WTC11 (cell line): ENCODE measurements at regions not wholly inside any gene's neighbourhood (a gene's known extent, or its start where the extent isn't known, plus 50 kb on each side); places are given as distances from the start of the nearest gene placed in this dataset.

ENCODE experiments used
- ATAC-seq: fragments of 200-7000 bp; cut with Tn5 transposase; 2 replicates; pipeline ENCODE4 v1.10.0; 2021; ENCODE audit warnings: mild to moderate bottlenecking, moderate library complexity
- CTCF ChIA-PET: fragments of 300-600 bp; sonication (Branson Sonifier 250); formaldehyde crosslinking; loops from one replicate; lab custom pipeline; 2021; ENCODE audit warnings: antibody characterized with exemption; lab: Charles Lee
- POLR2A ChIA-PET: fragments of 350-600 bp; sonication (Branson Sonifier 250); formaldehyde crosslinking; loops from one replicate; lab custom pipeline; 2021; ENCODE audit warnings: antibody characterized with exemption; lab: Charles Lee
- DNase-seq: peaks from one replicate; pipeline ENCODE4 v3.0.0; 2021; ENCODE audit warnings: low spot score
- H3K27ac Mint-ChIP-seq: 2 replicates; pipeline ENCODE4 v1.8.0; 2021; ENCODE audit warnings: mixed read lengths
- H3K27me3 Mint-ChIP-seq: 2 replicates; pipeline ENCODE4 v1.8.0; 2021; ENCODE audit warnings: low read depth, mild to moderate bottlenecking, moderate library complexity, mixed read lengths
- H3K36me3 Mint-ChIP-seq: 2 replicates; pipeline ENCODE4 v1.8.0; 2021; ENCODE audit warnings: mixed read lengths
- H3K4me1 Mint-ChIP-seq: 2 replicates; pipeline ENCODE4 v1.8.0; 2022; ENCODE audit warnings: mixed read lengths
- H3K4me3 Mint-ChIP-seq: 2 replicates; pipeline ENCODE4 v1.8.0; 2021; ENCODE audit warnings: mild to moderate bottlenecking, moderate library complexity, mixed read lengths
- H3K9me3 Mint-ChIP-seq: 2 replicates; pipeline ENCODE4 v1.8.0; 2021; ENCODE audit warnings: mixed read lengths
- EMX1 ChIP-seq: fragments of 250-450 bp; sonication (Bioruptor Pico); IDR thresholded peaks from 2 replicates; pipeline ENCODE4 v1.8.0; 2021; ENCODE audit warnings: mild to moderate bottlenecking
- ETV6 ChIP-seq: sonication (generic); formaldehyde crosslinking; IDR thresholded peaks from 2 replicates; pipeline ENCODE4 v1.8.1; 2022; ENCODE audit warnings: mild to moderate bottlenecking, missing genetic modification reagents
- FOXJ3 ChIP-seq: sonication (generic); formaldehyde crosslinking; IDR thresholded peaks from 2 replicates; pipeline ENCODE4 v1.9.0; 2021; ENCODE audit warnings: missing genetic modification reagents, mild to moderate bottlenecking, borderline replicate concordance
- FOXP1 ChIP-seq: sonication (generic); formaldehyde crosslinking; IDR thresholded peaks from 2 replicates; pipeline ENCODE4 v1.8.0; 2022; ENCODE audit warnings: missing genetic modification reagents, mild to moderate bottlenecking, moderate library complexity, borderline replicate concordance
- FOXP4 ChIP-seq: sonication (generic); formaldehyde crosslinking; IDR thresholded peaks from 2 replicates; pipeline ENCODE4 v1.8.0; 2022; ENCODE audit warnings: mild to moderate bottlenecking, missing genetic modification reagents
- IRF1 ChIP-seq: sonication (generic); formaldehyde crosslinking; IDR thresholded peaks from 2 replicates; pipeline ENCODE4 v1.8.0; 2023; ENCODE audit warnings: missing genetic modification reagents
- MXD4 ChIP-seq: fragments of 250-450 bp; sonication (Bioruptor Pico); IDR thresholded peaks from 2 replicates; pipeline ENCODE4 v1.8.0; 2021; ENCODE audit warnings: mild to moderate bottlenecking, moderate library complexity, borderline replicate concordance
- NFYB ChIP-seq: sonication (generic); formaldehyde crosslinking; conservative IDR thresholded peaks from 2 replicates; pipeline ENCODE4 v1.8.0; 2022; ENCODE audit warnings: low read depth, missing genetic modification reagents
- NR1H2 ChIP-seq: sonication (generic); formaldehyde crosslinking; IDR thresholded peaks from 2 replicates; pipeline ENCODE4 v1.9.0; 2021; ENCODE audit warnings: mild to moderate bottlenecking, moderate library complexity, missing genetic modification reagents
- NR2C2 ChIP-seq: sonication (generic); formaldehyde crosslinking; IDR thresholded peaks from 2 replicates; pipeline ENCODE4 v1.8.0; 2022; ENCODE audit warnings: mild to moderate bottlenecking, missing genetic modification reagents
- SMAD4 ChIP-seq: sonication (generic); formaldehyde crosslinking; IDR thresholded peaks from 2 replicates; pipeline ENCODE4 v1.8.0; 2022; ENCODE audit warnings: mild to moderate bottlenecking, missing genetic modification reagents
- TEAD4 ChIP-seq: sonication (generic); formaldehyde crosslinking; IDR thresholded peaks from 2 replicates; pipeline ENCODE4 v1.8.0; 2022; ENCODE audit warnings: mild to moderate bottlenecking, missing genetic modification reagents
- ZBTB21 ChIP-seq: sonication (generic); formaldehyde crosslinking; IDR thresholded peaks from 2 replicates; pipeline ENCODE4 v1.8.1; 2023; ENCODE audit warnings: mild to moderate bottlenecking, missing genetic modification reagents, borderline replicate concordance
- TF ChIP-seq, protein P1 (sequence below): sonication (generic); formaldehyde crosslinking; IDR thresholded peaks from 2 replicates; pipeline ENCODE4 v1.8.1; 2022; ENCODE audit warnings: low read depth, mild to moderate bottlenecking, moderate library complexity, missing genetic modification reagents, borderline replicate concordance
- TF ChIP-seq, protein P2 (sequence below): sonication (generic); formaldehyde crosslinking; IDR thresholded peaks from 2 replicates; pipeline ENCODE4 v1.8.1; 2023; ENCODE audit warnings: mild to moderate bottlenecking, missing genetic modification reagents, moderate library complexity
- TF ChIP-seq, protein P3 (sequence below): fragments of 250-450 bp; sonication (Bioruptor Pico); IDR thresholded peaks from 2 replicates; pipeline ENCODE4 v1.9.0; 2021; ENCODE audit warnings: mild to moderate bottlenecking, borderline replicate concordance
- TF ChIP-seq, protein P4 (sequence below): sonication (generic); formaldehyde crosslinking; IDR thresholded peaks from 2 replicates; pipeline ENCODE4 v1.8.0; 2022; ENCODE audit warnings: mild to moderate bottlenecking, missing genetic modification reagents

GRCh38 chr1:185600641-185601040 lies 133.6 kb upstream of the HMCN1 start:
- DNase-seq: no peak
- Mint-ChIP-seq H3K4me3 (no peak overlapping the region), H3K27ac (no peak overlapping the region), H3K36me3 (no peaks in the 10 kb centered on the region), H3K4me1 (peaks cover 16% of the 10 kb centered on the region), H3K9me3 (no peaks in the 10 kb centered on the region), H3K27me3 (no peaks in the 10 kb centered on the region; the same call in 1 of the 2 replicates)
- POLR2A ChIA-PET: no interaction called here
- TF ChIP-seq NFYB (CRISPR knock-in tag): no peak
- no peak for TF ChIP-seq ZBTB21 (CRISPR knock-in tag)
- TF ChIP-seq FOXJ3: no peak
- TF ChIP-seq IRF1 (CRISPR knock-in tag): no peak
- TF ChIP-seq, protein P1, sequence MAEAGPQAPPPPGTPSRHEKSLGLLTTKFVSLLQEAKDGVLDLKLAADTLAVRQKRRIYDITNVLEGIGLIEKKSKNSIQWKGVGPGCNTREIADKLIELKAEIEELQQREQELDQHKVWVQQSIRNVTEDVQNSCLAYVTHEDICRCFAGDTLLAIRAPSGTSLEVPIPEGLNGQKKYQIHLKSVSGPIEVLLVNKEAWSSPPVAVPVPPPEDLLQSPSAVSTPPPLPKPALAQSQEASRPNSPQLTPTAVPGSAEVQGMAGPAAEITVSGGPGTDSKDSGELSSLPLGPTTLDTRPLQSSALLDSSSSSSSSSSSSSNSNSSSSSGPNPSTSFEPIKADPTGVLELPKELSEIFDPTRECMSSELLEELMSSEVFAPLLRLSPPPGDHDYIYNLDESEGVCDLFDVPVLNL: no peak
- TF ChIP-seq TEAD4 (CRISPR knock-in tag): no peak
- no peak for TF ChIP-seq SMAD4 (CRISPR knock-in tag)
- no peak for TF ChIP-seq FOXP1
- TF ChIP-seq, protein P2, sequence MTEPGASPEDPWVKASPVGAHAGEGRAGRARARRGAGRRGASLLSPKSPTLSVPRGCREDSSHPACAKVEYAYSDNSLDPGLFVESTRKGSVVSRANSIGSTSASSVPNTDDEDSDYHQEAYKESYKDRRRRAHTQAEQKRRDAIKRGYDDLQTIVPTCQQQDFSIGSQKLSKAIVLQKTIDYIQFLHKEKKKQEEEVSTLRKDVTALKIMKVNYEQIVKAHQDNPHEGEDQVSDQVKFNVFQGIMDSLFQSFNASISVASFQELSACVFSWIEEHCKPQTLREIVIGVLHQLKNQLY (CRISPR knock-in tag): no peak
- TF ChIP-seq NR1H2 (CRISPR knock-in tag): no peak
- no peak for TF ChIP-seq NR2C2 (CRISPR knock-in tag)
- no peak for TF ChIP-seq MXD4 (CRISPR knock-in tag)
- TF ChIP-seq FOXP4: no peak
- no peak for TF ChIP-seq ETV6
- TF ChIP-seq, protein P3, sequence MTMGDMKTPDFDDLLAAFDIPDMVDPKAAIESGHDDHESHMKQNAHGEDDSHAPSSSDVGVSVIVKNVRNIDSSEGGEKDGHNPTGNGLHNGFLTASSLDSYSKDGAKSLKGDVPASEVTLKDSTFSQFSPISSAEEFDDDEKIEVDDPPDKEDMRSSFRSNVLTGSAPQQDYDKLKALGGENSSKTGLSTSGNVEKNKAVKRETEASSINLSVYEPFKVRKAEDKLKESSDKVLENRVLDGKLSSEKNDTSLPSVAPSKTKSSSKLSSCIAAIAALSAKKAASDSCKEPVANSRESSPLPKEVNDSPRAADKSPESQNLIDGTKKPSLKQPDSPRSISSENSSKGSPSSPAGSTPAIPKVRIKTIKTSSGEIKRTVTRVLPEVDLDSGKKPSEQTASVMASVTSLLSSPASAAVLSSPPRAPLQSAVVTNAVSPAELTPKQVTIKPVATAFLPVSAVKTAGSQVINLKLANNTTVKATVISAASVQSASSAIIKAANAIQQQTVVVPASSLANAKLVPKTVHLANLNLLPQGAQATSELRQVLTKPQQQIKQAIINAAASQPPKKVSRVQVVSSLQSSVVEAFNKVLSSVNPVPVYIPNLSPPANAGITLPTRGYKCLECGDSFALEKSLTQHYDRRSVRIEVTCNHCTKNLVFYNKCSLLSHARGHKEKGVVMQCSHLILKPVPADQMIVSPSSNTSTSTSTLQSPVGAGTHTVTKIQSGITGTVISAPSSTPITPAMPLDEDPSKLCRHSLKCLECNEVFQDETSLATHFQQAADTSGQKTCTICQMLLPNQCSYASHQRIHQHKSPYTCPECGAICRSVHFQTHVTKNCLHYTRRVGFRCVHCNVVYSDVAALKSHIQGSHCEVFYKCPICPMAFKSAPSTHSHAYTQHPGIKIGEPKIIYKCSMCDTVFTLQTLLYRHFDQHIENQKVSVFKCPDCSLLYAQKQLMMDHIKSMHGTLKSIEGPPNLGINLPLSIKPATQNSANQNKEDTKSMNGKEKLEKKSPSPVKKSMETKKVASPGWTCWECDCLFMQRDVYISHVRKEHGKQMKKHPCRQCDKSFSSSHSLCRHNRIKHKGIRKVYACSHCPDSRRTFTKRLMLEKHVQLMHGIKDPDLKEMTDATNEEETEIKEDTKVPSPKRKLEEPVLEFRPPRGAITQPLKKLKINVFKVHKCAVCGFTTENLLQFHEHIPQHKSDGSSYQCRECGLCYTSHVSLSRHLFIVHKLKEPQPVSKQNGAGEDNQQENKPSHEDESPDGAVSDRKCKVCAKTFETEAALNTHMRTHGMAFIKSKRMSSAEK (CRISPR knock-in tag): no peak
- TF ChIP-seq EMX1 (CRISPR knock-in tag): no peak
- TF ChIP-seq, protein P4, sequence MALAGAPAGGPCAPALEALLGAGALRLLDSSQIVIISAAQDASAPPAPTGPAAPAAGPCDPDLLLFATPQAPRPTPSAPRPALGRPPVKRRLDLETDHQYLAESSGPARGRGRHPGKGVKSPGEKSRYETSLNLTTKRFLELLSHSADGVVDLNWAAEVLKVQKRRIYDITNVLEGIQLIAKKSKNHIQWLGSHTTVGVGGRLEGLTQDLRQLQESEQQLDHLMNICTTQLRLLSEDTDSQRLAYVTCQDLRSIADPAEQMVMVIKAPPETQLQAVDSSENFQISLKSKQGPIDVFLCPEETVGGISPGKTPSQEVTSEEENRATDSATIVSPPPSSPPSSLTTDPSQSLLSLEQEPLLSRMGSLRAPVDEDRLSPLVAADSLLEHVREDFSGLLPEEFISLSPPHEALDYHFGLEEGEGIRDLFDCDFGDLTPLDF (CRISPR knock-in tag): no peak
- CTCF ChIA-PET: interaction anchor here (0.6 to 1.1 kb wide), 2 partner anchors 52 to 80 kb away, joined by 3 read pairs; no protein-coding TSS in a partner anchor
- no peak for ATAC-seq
